Body of pancreas (tissue), 4 donors: ENCODE measurements at regions not wholly inside any gene's neighbourhood (a gene's known extent, or its start where the extent isn't known, plus 50 kb on each side); places are given as distances from the start of the nearest gene placed in this dataset.

Source experiments
- CTCF ChIP-seq, 7 experiments: fragments of 450-650 bp in 4 of 7; fragments of 200-600 bp in 3 of 7; sonication (generic) in 3 of 7; IDR thresholded peaks; one replicate each; pipeline ENCODE4 v1.5.1; 2016 to 2019; ENCODE audit warnings: antibody characterized with exemption in 7 of 7
- POLR2A ChIP-seq, 3 donors: fragments of 450-650 bp; IDR thresholded peaks; one replicate each; pipeline ENCODE4 v1.6.1; 2016; ENCODE audit warnings: antibody characterized with exemption in 3 of 3, mild to moderate bottlenecking in 2 of 3

- TF ChIP-seq CTCF (IDR thresholded peaks at IDR 0.05) (no peak), POLR2A (IDR thresholded peaks at IDR 0.05) (no peak)
These were observed 74.3 kb upstream of the MARCHF11 start for GRCh38 chr5:16253856-16254255.
